ENCODE measurements at regions not wholly inside any gene's neighbourhood (a gene's known extent, or its start where the extent isn't known, plus 50 kb on each side); places are given as distances from the start of the nearest gene placed in this dataset.

DNA sequence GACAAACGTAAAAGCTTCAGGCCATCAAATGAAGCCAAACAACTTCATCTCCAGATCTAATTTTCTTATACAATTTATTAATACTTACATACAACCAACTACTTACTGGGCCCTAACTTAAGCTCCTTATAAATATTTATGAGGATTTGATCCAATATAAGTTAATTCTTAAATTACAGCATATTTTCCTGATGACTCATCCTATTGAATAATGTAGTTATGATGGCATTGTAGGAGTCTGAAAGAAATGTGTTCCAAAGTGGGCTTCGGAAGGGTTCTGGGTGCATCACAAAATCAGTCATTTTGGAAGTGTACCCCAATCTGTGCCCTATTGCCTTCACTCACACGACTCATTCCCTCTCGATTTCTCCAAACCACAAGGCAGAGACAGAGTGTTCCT is 455.1 kb upstream of the CTSO start:
- TF ChIP-seq, protein P1, sequence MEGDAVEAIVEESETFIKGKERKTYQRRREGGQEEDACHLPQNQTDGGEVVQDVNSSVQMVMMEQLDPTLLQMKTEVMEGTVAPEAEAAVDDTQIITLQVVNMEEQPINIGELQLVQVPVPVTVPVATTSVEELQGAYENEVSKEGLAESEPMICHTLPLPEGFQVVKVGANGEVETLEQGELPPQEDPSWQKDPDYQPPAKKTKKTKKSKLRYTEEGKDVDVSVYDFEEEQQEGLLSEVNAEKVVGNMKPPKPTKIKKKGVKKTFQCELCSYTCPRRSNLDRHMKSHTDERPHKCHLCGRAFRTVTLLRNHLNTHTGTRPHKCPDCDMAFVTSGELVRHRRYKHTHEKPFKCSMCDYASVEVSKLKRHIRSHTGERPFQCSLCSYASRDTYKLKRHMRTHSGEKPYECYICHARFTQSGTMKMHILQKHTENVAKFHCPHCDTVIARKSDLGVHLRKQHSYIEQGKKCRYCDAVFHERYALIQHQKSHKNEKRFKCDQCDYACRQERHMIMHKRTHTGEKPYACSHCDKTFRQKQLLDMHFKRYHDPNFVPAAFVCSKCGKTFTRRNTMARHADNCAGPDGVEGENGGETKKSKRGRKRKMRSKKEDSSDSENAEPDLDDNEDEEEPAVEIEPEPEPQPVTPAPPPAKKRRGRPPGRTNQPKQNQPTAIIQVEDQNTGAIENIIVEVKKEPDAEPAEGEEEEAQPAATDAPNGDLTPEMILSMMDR (conservative IDR thresholded peaks at IDR 0.05 in 1 of 2, IDR thresholded peaks at IDR 0.05 in 1 of 2; ENCODE audit: extremely low read depth in 1 of 2, insufficient read depth in 1 of 2, low read depth in 1 of 2, low read length in 2 of 2), result no peak
- TF ChIP-seq EZH2 (IDR thresholded peaks at IDR 0.05; ENCODE audit: borderline replicate concordance, low read length), result no peak

Measured in mammary epithelial cell (primary cell).